Astrocyte of the hippocampus (primary cell): ENCODE measurements at regions not wholly inside any gene's neighbourhood (a gene's known extent, or its start where the extent isn't known, plus 50 kb on each side); places are given as distances from the start of the nearest gene placed in this dataset.

ENCODE experiments used
- DNase-seq: peaks from one replicate; pipeline ENCODE4 v3.0.0; 2011; ENCODE audit warnings: low read depth, low spot score

DNA sequence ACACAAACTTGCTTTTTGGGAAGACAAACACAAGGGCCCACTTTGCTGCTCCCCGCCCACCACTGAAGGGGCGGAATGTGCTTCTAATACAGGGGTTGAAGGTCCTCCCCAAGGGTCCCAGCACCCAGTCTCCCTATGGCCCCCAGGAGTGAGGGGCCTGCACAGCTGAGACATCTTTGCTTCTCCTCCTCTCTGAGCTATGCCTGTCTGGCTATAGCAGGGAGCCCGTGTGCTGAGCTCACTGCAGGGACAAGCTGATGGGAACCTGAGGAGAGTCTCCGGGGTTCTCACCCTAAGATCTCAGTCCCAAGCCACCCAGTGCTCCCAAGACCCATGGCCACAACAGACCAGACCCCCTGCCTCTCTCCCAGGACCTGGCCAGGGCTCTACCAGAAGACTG is 61.1 kb upstream of the ACAN start:
- DNase-seq: no peak

DNA sequence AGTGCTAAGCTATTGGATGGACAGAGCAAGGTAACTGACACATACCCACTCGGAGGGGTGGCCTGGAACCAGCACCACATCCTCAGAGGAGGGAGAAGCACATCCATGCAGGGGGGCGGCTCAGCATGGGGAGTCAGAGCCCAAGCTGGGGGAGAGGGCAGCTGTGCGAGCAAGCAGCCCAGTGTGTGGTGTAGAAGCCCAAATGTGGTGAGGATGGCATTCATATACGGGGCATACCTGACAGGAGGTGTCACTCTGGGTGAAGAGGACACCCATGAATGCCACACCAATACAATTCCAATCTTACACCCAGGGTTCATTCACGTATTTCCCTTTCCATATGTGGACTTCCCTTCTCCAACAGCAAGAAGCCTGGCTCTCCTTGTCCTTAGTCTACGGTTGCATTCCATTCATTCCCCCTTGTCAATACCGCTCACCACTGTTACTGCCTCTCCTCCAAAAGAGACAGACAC is 58.7 kb upstream of the ACAN start:
- no peak for DNase-seq

DNA sequence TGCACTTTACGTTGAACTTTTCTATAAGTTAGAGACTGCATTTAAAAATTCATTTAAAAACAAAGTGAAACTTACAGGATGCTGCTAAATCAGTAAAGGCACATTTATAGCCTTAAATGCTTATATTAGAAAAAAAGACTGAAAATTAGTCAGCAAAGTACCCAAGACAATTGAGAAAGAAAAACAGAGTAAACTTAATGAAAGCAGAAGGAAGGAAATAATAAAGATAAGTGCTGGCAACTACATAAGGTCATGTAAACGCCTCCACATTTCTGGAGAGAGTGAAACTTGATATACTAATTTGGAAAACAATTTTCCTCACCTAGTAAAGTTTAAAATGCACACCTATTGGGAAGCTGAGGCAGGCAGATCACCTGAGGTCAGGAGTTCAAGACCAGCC is 58.2 kb upstream of the ACAN start:
- DNase-seq: no peak

DNA sequence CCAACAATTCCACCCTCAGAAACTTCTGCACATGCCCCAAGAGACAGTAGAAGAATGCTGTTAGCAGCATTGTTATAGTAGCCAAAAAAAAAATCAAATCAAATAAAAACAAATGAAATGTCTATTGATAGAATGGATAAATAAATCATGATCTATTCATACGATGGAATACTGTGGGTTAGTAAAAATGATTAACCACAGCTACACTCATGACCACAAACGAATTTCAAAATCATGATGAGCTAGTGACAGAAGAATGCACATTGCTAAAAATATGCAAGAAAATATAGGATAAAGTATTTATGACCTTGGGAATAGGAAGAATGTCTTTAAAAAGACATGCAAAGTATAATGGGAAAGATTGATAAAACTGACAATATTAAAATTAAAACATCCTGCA is 57.5 kb upstream of the ACAN start:
- peak; percentile 5 for DNase-seq

DNA sequence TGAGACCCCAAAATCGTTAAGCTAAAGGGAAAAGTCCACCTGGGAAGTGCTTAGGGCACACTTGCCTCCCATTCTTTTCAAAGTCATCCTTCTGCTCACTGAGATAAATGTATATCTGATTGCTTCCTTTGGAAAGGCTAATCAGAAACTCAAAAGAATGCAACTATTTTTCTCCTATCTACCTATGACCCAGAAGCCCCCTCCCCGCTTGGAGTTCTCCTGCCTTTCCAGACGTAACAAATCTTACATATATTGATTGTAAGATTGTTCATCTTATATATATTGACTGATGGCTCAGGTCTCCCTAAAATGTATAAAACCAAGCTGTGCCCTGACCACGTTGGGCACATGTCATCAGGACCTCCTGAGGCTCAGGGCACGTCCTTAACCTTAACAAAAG is 56.8 kb upstream of the ACAN start:
- DNase-seq: no peak

DNA sequence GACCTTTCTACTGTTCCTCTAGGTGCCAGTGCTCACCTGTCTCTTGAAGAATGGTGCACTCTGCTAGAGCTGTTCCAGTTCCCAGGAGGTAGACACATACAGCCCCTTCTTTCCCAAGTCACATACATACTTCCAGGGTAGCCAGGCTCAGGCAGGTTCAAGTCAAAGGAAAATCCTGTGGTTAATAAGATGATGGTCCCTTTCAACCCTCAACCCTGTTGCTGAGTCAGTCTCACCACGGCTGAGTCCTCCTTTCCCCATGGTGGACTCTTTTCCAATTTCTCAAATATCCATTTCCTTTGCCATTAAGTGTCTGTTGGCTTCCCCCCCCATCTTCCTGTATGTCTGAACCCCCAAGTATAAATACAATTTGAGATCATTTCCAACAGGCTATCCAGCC is 56.1 kb upstream of the ACAN start:
- no peak for DNase-seq

DNA sequence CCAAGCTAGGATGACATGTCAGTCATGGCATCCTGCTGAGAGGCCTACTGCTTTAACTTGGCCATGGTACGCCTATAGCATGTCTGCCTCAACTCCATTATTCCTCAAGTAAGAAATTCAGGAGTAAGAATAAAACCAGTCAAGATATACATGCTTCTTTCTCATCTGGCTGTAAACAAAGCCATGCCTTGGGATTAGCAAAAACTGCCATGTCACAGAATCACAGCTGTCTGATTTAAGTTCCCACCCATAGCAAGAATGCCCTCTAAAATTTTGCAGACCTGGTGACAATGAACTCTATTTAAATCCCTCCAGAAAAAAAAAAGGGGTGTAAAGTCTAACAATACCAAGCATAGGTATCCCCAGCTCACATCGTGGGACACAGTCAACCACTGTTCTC is 55.6 kb upstream of the ACAN start:
- no peak for DNase-seq

DNA sequence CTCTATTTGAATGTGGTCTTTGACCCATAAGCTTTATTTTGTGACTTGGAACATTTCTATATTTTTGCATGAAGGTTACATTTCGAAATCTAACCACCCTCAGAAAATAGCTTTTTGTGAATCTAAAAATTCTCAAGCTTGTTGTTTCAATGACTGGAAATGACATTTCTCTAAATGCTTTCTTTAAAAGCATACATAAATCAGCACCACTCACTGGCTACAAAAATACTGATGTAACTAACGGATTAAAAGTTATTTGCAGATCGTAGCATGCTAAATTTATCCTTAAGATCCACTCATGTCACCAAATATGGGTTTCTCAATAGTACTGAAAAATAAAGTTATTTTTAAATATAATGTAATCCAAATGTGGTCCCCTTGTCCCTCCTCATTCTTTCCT is 55.2 kb upstream of the ACAN start:
- no peak for DNase-seq

DNA sequence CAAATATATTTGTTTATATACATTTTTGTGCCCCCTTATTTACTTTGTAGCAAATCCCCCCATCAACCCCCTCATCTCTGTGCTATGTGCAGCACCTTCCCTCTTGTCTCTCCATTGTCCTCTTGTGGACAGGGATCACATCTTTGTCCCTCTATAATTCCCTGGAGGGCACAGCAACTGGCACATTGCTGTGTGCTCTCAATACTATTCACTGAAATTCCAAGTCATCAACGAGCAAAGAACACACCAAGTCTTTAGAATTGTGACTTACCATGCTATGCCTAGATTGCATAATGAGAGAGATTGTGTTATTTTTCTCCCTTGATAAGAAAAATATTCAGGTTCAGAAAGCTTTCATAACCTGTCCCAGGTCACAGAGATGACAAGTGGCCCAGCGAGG is 54.6 kb upstream of the ACAN start:
- DNase-seq: no peak

DNA sequence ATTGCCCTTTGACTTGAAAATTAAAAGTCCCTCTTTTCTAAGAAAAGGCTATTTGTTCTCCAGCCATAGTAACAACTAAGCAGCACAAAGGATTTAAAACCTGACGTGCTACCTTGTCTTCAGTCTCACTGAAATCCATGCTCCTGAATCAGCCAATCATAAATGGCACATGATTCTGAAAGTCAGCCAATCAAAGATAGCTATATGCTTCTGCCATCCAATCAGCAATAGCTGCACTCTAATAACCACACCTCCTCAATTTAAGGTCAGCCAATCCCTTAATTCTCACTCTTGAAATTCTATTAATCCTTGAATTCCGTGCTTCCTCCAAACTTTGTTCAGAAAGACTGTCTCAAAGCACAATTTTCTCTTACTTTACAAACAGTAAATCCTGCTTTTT is 53.5 kb upstream of the ACAN start:
- no peak for DNase-seq

DNA sequence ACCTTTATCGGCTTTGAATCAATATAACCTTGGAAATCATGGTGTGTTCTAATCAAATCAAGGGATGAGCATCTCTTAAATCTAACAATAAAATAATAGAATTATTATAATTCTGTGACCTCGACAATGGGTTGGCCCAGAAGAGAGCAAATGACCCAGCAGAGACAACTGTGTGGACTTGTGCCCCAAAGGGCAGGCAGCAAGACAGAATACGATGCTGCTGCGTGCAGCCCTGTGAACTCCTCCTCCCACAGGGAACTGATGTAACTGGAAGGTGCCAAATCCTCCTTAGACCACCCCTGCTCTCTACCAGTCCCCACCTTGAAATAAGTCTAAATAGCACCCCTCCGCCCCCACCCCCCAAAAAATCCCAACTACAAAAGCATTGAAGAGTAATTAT is 50.7 kb upstream of the ACAN start:
- no peak for DNase-seq

DNA sequence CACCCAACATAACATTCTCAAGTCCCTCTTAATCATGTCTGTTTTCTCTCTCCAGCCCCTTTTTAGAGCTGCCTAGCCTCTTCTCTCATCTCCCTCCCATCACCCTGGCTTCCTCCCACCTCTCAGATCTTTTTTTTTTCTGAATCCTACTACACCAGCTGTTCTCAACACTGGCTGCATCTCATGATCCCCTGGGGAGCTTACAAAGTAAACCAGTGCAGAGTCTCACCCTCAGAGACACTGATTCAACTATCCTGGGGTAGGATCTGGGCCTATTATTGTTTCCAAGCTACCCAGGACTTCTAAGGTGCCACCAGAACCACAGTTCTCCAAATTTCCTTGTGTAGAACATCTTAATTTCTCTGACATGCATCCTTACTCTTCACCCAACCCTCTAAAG is 50.3 kb upstream of the ACAN start:
- no peak for DNase-seq
